OCI-LY3 (cell line): ENCODE measurements at regions not wholly inside any gene's neighbourhood (a gene's known extent, or its start where the extent isn't known, plus 50 kb on each side); places are given as distances from the start of the nearest gene placed in this dataset.

Experiments used
- CTCF ChIP-seq: fragments of 200-600, 300-600 bp; sonication (generic); IDR thresholded peaks from 2 replicates; pipeline ENCODE4 v1.5.1; 2014; ENCODE audit warnings: antibody characterized with exemption, low read length, low read depth
- EZH2phosphoT487 ChIP-seq: fragments of 200-600 bp; shearing (Covaris generic); IDR thresholded peaks from 2 replicates; pipeline ENCODE4 v1.6.1; 2018; ENCODE audit warnings: antibody characterized with exemption, mixed run types, low read depth

GRCh38 chr9:81479573-81479972 lies 209.8 kb downstream of the TLE1 start:
- no peak for TF ChIP-seq CTCF
- TF ChIP-seq EZH2phosphoT487, result no peak
